ENCODE measurements at regions not wholly inside any gene's neighbourhood (a gene's known extent, or its start where the extent isn't known, plus 50 kb on each side); places are given as distances from the start of the nearest gene placed in this dataset.

DNA sequence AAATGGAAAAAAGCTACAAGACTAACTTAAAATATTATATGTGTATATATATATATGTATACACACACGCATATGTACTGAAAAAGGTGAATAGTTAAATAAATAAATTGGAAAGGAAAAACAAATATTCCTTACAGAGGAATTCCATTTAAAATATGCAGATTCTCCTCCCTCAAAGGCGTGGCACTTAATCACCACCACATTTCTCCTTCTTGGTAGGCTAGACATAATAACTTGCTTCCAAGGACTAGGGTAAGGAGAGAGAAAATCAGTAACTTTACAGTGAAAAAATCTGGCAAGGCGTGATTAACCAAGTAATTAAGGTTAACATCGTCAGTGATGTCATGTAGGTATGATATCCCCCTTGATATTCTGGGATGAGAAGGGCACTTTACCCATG lies 84.0 kb upstream of the USP25 start:
- TF ChIP-seq, protein P1, sequence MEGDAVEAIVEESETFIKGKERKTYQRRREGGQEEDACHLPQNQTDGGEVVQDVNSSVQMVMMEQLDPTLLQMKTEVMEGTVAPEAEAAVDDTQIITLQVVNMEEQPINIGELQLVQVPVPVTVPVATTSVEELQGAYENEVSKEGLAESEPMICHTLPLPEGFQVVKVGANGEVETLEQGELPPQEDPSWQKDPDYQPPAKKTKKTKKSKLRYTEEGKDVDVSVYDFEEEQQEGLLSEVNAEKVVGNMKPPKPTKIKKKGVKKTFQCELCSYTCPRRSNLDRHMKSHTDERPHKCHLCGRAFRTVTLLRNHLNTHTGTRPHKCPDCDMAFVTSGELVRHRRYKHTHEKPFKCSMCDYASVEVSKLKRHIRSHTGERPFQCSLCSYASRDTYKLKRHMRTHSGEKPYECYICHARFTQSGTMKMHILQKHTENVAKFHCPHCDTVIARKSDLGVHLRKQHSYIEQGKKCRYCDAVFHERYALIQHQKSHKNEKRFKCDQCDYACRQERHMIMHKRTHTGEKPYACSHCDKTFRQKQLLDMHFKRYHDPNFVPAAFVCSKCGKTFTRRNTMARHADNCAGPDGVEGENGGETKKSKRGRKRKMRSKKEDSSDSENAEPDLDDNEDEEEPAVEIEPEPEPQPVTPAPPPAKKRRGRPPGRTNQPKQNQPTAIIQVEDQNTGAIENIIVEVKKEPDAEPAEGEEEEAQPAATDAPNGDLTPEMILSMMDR (conservative IDR thresholded peaks at IDR 0.05): no peak
- Mint-ChIP-seq H3K9me3 (no peaks in the 10 kb centered on the region), H3K4me1 (no peaks in the 10 kb centered on the region), H3K4me3 (no peak overlapping the region), H3K27ac (no peak overlapping the region), H3K36me3 (ENCODE audit: insufficient read depth in 1 of 3, low read depth in 3 of 3) (no peaks in the 10 kb centered on the region), H3K27me3 (ENCODE audit: low read depth) (no peaks in the 10 kb centered on the region)
- no peak overlapping the region for H3K56ac ChIP-seq (ENCODE audit: insufficient read length, low read depth, low read length)
- H4K8ac ChIP-seq (replicated peaks; ENCODE audit: insufficient read length, low read depth, low read length): no peak overlapping the region
- no peak overlapping the region for H3K27ac ChIP-seq (ENCODE audit: insufficient read length, low read depth, low read length)
- no peaks in the 10 kb centered on the region for H3K23me2 ChIP-seq (ENCODE audit: insufficient read length, low read depth, low read length, poor library complexity, severe bottlenecking)
- no peak overlapping the region for H3K4me2 ChIP-seq (ENCODE audit: insufficient read depth, insufficient read length, low read length)
- H3K79me1 ChIP-seq (ENCODE audit: insufficient read depth, low read depth, low read length, poor library complexity, severe bottlenecking): no peaks in the 10 kb centered on the region
- H3K79me2 ChIP-seq (ENCODE audit: insufficient read depth, low read length): no peaks in the 10 kb centered on the region
- H2BK5ac ChIP-seq (ENCODE audit: insufficient read length, low read length): no peak overlapping the region
- no CpG with 5 or more reads among the region's 4 CpGs for WGBS (ENCODE audit: extremely low coverage, insufficient read length, low lambda C conversion rate)
- H3T11ph ChIP-seq (ENCODE audit: low read length): no peak overlapping the region
- no peaks in the 10 kb centered on the region for H3K4me1 ChIP-seq (ENCODE audit: insufficient read depth, low read length)
- H4K91ac ChIP-seq (ENCODE audit: insufficient read length, low read depth, low read length): no peak overlapping the region
- H4K5ac ChIP-seq (ENCODE audit: insufficient read length, low read depth, low read length): no peak overlapping the region
- no peak for DNase-seq
- H2BK20ac ChIP-seq (ENCODE audit: low read depth, low read length, poor library complexity, severe bottlenecking): no peak overlapping the region
- no peak overlapping the region for H2BK12ac ChIP-seq (ENCODE audit: insufficient read length, low read depth, low read length)
- no peak overlapping the region for H3K18ac ChIP-seq (ENCODE audit: insufficient read length, low read depth, low read length)
- H4K20me1 ChIP-seq (ENCODE audit: control insufficient read depth, insufficient read depth, insufficient read length): no peaks in the 10 kb centered on the region
- H2BK120ac ChIP-seq (ENCODE audit: low read depth, low read length, poor library complexity, severe bottlenecking): no peak overlapping the region
- H3K23ac ChIP-seq (ENCODE audit: insufficient read length, low read depth, low read length): no peak overlapping the region
- H3K9ac ChIP-seq (ENCODE audit: extremely low read depth, insufficient read length, low read length): no peak overlapping the region
- H3K9me3 ChIP-seq (ENCODE audit: control insufficient read depth, low read depth, low read length): no peaks in the 10 kb centered on the region
- no peak overlapping the region for H2BK15ac ChIP-seq (ENCODE audit: low read depth, low read length)
- H2AK5ac ChIP-seq (ENCODE audit: insufficient read length, low read length): no peak overlapping the region
- H3K14ac ChIP-seq (ENCODE audit: insufficient read depth, low read length): no peak overlapping the region
- H3K4ac ChIP-seq (ENCODE audit: low read depth, low read length): no peak overlapping the region
- H3K27me3 ChIP-seq (ENCODE audit: insufficient read depth, low read length): no peaks in the 10 kb centered on the region
- no peak overlapping the region for H2AFZ ChIP-seq (ENCODE audit: low read length)
